GM12873 (cell line): ENCODE measurements at regions not wholly inside any gene's neighbourhood (a gene's known extent, or its start where the extent isn't known, plus 50 kb on each side); places are given as distances from the start of the nearest gene placed in this dataset.

Source experiments
- TF ChIP-seq, protein P1 (sequence below): IDR thresholded peaks from 2 replicates; pipeline ENCODE4 v1.5.1; 2012; ENCODE audit warnings: low read depth, mild to moderate bottlenecking, moderate library complexity, low read length, control low read depth; ENCODE audit not compliant: insufficient read depth; ENCODE audit errors: missing control alignments

- TF ChIP-seq, protein P1, sequence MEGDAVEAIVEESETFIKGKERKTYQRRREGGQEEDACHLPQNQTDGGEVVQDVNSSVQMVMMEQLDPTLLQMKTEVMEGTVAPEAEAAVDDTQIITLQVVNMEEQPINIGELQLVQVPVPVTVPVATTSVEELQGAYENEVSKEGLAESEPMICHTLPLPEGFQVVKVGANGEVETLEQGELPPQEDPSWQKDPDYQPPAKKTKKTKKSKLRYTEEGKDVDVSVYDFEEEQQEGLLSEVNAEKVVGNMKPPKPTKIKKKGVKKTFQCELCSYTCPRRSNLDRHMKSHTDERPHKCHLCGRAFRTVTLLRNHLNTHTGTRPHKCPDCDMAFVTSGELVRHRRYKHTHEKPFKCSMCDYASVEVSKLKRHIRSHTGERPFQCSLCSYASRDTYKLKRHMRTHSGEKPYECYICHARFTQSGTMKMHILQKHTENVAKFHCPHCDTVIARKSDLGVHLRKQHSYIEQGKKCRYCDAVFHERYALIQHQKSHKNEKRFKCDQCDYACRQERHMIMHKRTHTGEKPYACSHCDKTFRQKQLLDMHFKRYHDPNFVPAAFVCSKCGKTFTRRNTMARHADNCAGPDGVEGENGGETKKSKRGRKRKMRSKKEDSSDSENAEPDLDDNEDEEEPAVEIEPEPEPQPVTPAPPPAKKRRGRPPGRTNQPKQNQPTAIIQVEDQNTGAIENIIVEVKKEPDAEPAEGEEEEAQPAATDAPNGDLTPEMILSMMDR, result no peak
Measured at GRCh38 chr10:84838851-84839250, 510.5 kb downstream of the CCSER2 start.

GRCh38 chr10:84842593-84842992 lies 514.2 kb downstream of the CCSER2 start:
- TF ChIP-seq, protein P1, result no peak

- TF ChIP-seq, protein P1, result no peak
Measured at GRCh38 chr10:84844461-84844860, 516.1 kb downstream of the CCSER2 start.

DNA sequence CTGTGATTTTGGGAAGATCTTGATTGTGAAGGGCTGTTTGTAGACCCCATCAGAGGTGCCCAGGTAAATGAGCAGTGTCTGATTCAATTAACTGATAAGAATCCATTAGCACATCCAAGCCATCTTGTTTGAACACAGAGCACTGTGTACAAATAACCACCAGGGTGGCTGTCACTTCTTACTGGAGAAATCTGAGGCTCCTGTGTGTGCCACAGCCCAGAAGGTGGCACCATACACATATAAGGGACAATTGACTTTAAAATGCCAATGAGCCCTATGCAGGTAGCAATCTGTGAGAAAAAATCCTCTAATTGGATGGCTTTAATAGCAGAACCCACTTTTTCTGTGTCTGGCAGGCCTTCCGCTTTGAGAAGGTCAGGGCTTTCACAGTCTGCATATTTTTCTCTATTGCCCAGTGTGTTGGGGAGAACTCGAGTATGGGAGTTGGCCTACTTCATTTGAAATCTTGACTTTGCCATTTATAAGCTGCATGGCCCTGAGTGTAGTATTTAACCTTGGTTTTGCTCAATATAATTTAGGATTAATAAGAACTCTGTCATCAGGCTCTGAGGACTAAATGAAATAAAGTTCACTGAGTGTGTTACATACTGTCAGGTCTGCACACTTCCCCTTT lies 517.4 kb downstream of the CCSER2 start:
- TF ChIP-seq, protein P1, result peak; percentile 41

DNA sequence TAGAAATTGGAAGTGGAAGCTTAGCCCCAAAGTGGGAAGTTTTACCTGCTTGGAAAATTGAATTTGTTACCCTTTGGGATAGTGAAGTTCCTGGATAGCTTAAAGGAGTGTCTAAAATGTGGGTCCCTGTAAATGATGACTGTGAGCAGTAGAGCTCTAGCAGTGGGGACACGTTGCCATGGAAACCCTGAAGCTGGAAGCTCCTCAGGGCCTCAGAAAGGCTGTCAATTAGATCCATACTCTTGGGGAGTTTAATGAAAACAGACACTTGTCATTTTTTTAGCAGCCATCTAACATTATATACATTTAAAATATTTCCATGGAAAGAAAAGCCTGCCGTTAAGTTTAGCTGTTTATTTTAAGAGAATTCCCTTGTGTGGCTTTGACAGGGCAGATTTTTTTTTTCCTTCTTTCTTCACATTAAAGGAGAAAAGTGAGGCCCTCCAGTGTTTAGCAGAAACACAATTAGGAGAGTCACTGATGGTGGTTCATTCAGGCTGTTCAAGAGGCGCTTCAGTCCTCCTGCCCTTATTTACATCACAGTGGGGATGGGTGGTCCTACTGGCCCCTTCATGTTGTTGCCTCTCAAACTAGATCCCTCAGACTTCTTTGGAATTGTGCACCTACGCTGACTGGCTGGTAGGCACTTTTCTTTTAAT lies 518.4 kb downstream of the CCSER2 start:
- TF ChIP-seq, protein P1, result no peak

- TF ChIP-seq, protein P1, result no peak
Measured at GRCh38 chr10:84848967-84849366, 520.6 kb downstream of the CCSER2 start.

GRCh38 chr10:84850826-84851225 lies 522.4 kb downstream of the CCSER2 start:
- TF ChIP-seq, protein P1, result no peak
